NCI-H524 (cell line): ENCODE measurements at regions not wholly inside any gene's neighbourhood (a gene's known extent, or its start where the extent isn't known, plus 50 kb on each side); places are given as distances from the start of the nearest gene placed in this dataset.

Experiments used
- DNase-seq, 2 experiments: peaks; one replicate each; lab custom pipeline; 2025; lab: John Stamatoyannopoulos, UW

GRCh38 chr11:116413301-116414242 lies 359.2 kb downstream of the BUD13 start:
- no peak for DNase-seq

GRCh38 chr11:116412118-116412889 lies 360.5 kb downstream of the BUD13 start:
- no peak for DNase-seq

- no peak for DNase-seq
Measured at GRCh38 chr11:116409238-116409637, 363.5 kb downstream of the BUD13 start.

GRCh38 chr11:116406042-116406441 lies 366.7 kb downstream of the BUD13 start:
- DNase-seq, result no peak

GRCh38 chr11:116404462-116404798 lies 368.4 kb downstream of the BUD13 start:
- peak; percentile 53 to 86 for DNase-seq

GRCh38 chr11:116403794-116404461 lies 368.9 kb downstream of the BUD13 start:
- peak; percentile 78 to 88 for DNase-seq

GRCh38 chr11:116400081-116400480 lies 372.7 kb downstream of the BUD13 start:
- DNase-seq, result no peak

GRCh38 chr11:116397602-116398084 lies 375.1 kb downstream of the BUD13 start:
- no peak for DNase-seq

- DNase-seq, result no peak
Measured at GRCh38 chr11:116396331-116396730, 376.5 kb downstream of the BUD13 start.

GRCh38 chr11:116394022-116394421 lies 378.8 kb downstream of the BUD13 start:
- DNase-seq, result no peak

- DNase-seq, result no peak
Measured at GRCh38 chr11:116390963-116391362, 381.8 kb downstream of the BUD13 start.

GRCh38 chr11:116388146-116388545 lies 384.6 kb downstream of the BUD13 start:
- DNase-seq, result no peak

GRCh38 chr11:116387641-116388040 lies 385.1 kb downstream of the BUD13 start:
- DNase-seq, result no peak

- DNase-seq, result no peak
Measured at GRCh38 chr11:116386118-116386699, 386.6 kb downstream of the BUD13 start.

- DNase-seq, result peak in 1 of 2 experiments; percentile 15
Measured at GRCh38 chr11:116384876-116385275, 387.9 kb downstream of the BUD13 start.

GRCh38 chr11:116384407-116384806 lies 388.4 kb downstream of the BUD13 start:
- DNase-seq, result no peak

GRCh38 chr11:116379185-116379828 lies 393.5 kb downstream of the BUD13 start:
- peak in 1 of 2 experiments; percentile 49 for DNase-seq

GRCh38 chr11:116376547-116376946 lies 396.2 kb downstream of the BUD13 start:
- DNase-seq, result no peak

GRCh38 chr11:116376054-116376453 lies 396.7 kb downstream of the BUD13 start:
- DNase-seq, result no peak

- no peak for DNase-seq
Measured at GRCh38 chr11:116375221-116375620, 397.6 kb downstream of the BUD13 start.

- DNase-seq, result no peak
Measured at GRCh38 chr11:116374085-116374484, 398.7 kb downstream of the BUD13 start.
